IMR-90 (cell line): ENCODE measurements at regions not wholly inside any gene's neighbourhood (a gene's known extent, or its start where the extent isn't known, plus 50 kb on each side); places are given as distances from the start of the nearest gene placed in this dataset.

Experiments
- CEBPB ChIP-seq: IDR thresholded peaks from 2 replicates; pipeline ENCODE4 v1.6.1; 2012; ENCODE audit warnings: low read depth, low read length, improper control_type of control experiment
- CTCF ChIP-seq: conservative IDR thresholded peaks from 2 replicates; pipeline ENCODE4 v1.5.1; 2012; ENCODE audit warnings: mild to moderate bottlenecking, low read depth, low read length, improper control_type of control experiment
- ELK1 ChIP-seq: fragments of 150-350 bp; IDR thresholded peaks from 2 replicates; pipeline ENCODE4 v1.6.1; 2016; ENCODE audit warnings: low read depth, mild to moderate bottlenecking, low read length, moderate library complexity, borderline replicate concordance
- MAFK ChIP-seq: IDR thresholded peaks from 2 replicates; pipeline ENCODE4 v1.6.1; 2012; ENCODE audit warnings: low read depth, low read length, improper control_type of control experiment
- MXI1 ChIP-seq: IDR thresholded peaks from 2 replicates; pipeline ENCODE4 v1.6.1; 2012; ENCODE audit warnings: low read depth, mild to moderate bottlenecking, low read length, moderate library complexity, borderline replicate concordance
- NFE2L2 ChIP-seq: fragments of 150-350 bp; IDR thresholded peaks from 2 replicates; pipeline ENCODE4 v1.6.1; 2016; ENCODE audit warnings: low read depth, mild to moderate bottlenecking, low read length
- POLR2A ChIP-seq: IDR thresholded peaks from 2 replicates; pipeline ENCODE4 v1.6.1; 2012; ENCODE audit warnings: mild to moderate bottlenecking, low read depth, low read length
- USF2 ChIP-seq: fragments of 150-350 bp; IDR thresholded peaks from 2 replicates; pipeline ENCODE4 v1.6.1; 2017; ENCODE audit warnings: mild to moderate bottlenecking, antibody characterized with exemption, low read length, low read depth

DNA sequence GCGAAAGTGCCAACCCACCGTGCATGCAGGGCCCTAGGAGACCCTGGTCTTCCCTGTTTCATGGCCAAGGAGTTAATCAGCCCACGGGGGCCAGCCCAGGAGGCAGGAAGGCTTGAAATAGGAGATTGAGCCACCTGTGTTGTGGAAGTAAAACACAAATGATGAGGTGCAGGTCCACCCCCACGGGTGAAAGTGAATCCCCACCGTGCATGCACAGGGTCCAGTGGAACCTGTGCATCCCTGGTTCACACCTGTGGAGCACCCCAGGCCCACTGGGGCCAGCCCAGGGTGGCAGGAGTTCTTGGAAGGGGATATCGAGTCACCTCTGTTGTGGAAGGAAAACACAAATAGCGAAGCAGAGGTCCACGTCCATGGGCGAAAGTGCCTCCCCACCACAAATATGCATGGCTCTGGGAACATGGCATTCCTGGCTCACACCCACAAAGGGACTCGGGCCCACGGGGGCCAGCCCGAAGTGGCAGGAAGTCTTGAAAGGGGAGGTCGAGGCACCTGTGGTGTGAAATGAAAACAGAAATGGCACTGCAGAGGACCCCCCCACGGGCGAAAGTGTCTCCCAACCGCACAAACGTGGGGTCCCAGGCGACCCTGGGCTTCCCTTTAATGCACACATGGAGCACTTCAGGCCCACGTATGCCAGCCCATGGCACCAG lies 381.5 kb downstream of the ALG10 start:
- TF ChIP-seq CTCF (no peak), POLR2A (no peak), ELK1 (no peak), MAFK (no peak), CEBPB (no peak), USF2 (no peak), NFE2L2 (no peak), MXI1 (no peak)
